ENCODE measurements at regions not wholly inside any gene's neighbourhood (a gene's known extent, or its start where the extent isn't known, plus 50 kb on each side); places are given as distances from the start of the nearest gene placed in this dataset.

DNA sequence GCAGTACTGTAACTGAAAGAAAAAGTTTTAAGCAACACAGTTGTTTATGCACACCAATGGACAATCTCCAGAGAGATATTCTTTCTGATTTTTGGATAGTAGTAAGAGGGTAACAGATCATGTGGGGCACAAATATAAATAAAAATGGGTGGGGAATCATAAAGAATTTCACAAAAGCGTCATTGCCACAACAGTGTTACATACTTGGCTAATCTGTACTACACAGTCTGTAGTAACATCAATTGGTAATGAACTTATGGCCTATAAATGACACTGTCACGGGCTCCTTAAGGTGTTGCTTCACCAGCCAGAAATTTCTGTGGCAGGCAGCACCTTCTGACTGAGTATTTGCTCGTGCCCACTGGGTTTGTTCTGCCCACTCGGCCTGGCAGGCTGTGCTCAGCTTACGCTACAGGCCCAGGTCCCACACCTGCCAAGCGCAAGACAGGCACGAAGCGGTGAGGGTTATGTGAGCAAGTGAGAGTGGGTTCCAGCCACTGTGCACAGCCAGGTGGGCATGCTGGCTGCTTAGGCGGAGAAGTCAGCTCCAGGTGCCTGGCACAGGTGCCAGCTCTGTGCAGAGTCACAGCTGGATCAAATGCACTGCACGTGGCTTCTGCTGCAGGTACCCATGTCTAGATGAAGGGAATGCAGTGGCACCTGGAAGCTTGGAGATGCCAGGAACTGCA, 532.5 kb upstream of the SLC39A10 start:
- Histone ChIP-seq H3K4me3 (ENCODE audit: severe bottlenecking) (no peak overlapping the region), H3K4me1 (ENCODE audit: insufficient read depth, poor library complexity, severe bottlenecking) (no peaks in the 10 kb centered on the region), H3K27me3 (ENCODE audit: insufficient read depth, poor library complexity, severe bottlenecking) (no peaks in the 10 kb centered on the region), H3K27ac (ENCODE audit: poor library complexity, severe bottlenecking) (no peak overlapping the region), H3K9me3 (ENCODE audit: severe bottlenecking) (no peaks in the 10 kb centered on the region), H3K36me3 (ENCODE audit: low read depth) (no peaks in the 10 kb centered on the region)
- ATAC-seq (ENCODE audit: low read depth): no peak
- TF ChIP-seq, protein P1, sequence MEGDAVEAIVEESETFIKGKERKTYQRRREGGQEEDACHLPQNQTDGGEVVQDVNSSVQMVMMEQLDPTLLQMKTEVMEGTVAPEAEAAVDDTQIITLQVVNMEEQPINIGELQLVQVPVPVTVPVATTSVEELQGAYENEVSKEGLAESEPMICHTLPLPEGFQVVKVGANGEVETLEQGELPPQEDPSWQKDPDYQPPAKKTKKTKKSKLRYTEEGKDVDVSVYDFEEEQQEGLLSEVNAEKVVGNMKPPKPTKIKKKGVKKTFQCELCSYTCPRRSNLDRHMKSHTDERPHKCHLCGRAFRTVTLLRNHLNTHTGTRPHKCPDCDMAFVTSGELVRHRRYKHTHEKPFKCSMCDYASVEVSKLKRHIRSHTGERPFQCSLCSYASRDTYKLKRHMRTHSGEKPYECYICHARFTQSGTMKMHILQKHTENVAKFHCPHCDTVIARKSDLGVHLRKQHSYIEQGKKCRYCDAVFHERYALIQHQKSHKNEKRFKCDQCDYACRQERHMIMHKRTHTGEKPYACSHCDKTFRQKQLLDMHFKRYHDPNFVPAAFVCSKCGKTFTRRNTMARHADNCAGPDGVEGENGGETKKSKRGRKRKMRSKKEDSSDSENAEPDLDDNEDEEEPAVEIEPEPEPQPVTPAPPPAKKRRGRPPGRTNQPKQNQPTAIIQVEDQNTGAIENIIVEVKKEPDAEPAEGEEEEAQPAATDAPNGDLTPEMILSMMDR (IDR thresholded peaks at IDR 0.05; ENCODE audit: poor library complexity, severe bottlenecking): no peak
- DNase-seq (ENCODE audit: low spot score): no peak

DNA sequence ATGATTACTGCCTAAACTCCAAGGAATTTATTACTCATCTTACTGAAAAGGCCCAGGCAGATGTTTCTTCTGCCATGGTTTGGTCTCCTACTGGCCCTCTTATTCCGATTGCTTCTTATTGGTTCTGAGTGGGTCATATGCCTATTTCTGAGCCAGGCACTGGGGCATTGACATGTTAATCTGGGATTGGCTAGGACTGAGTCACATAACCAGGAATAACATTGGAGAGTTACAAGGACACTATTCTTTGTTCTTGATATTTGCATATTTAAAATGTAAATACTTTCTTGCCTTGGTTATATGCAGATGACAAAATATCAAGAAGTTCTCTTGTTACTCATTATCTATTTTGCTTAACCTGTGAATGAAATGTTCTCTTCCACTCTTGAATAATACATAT, 534.4 kb upstream of the SLC39A10 start:
- ATAC-seq (ENCODE audit: low read depth): no peak
- H3K9me3 ChIP-seq (ENCODE audit: severe bottlenecking): no peaks in the 10 kb centered on the region
- H3K4me1 ChIP-seq (ENCODE audit: insufficient read depth, poor library complexity, severe bottlenecking): no peaks in the 10 kb centered on the region
- no peaks in the 10 kb centered on the region for H3K27me3 ChIP-seq (ENCODE audit: insufficient read depth, poor library complexity, severe bottlenecking)
- no peak overlapping the region for H3K4me3 ChIP-seq (ENCODE audit: severe bottlenecking)
- H3K36me3 ChIP-seq (ENCODE audit: low read depth): no peaks in the 10 kb centered on the region
- TF ChIP-seq, protein P1 (IDR thresholded peaks at IDR 0.05; ENCODE audit: poor library complexity, severe bottlenecking): no peak
- H3K27ac ChIP-seq (ENCODE audit: poor library complexity, severe bottlenecking): no peak overlapping the region
- DNase-seq (ENCODE audit: low spot score): no peak

DNA sequence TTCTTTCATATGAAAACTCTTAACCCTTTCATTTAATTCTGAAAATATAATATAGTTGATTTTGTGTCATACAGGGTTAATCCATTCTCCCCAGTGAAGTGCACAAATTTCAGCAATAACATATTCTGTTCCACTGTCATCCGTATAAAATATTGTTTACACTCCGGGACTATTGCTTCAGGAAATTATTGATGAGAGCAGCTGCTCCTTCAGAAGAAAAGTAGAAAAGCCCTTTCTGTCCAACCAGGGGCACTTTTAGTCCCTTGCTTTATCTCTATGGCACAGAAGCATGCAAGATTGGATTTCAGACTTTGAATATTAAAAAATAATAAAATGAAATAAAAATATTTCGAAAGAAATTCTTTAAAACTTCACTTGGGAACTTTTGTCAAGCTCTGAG, 535.7 kb upstream of the SLC39A10 start:
- no peaks in the 10 kb centered on the region for H3K36me3 ChIP-seq (ENCODE audit: low read depth)
- TF ChIP-seq, protein P1 (IDR thresholded peaks at IDR 0.05; ENCODE audit: poor library complexity, severe bottlenecking): no peak
- H3K4me3 ChIP-seq (ENCODE audit: severe bottlenecking): no peak overlapping the region
- DNase-seq (ENCODE audit: low spot score): no peak
- no peaks in the 10 kb centered on the region for H3K9me3 ChIP-seq (ENCODE audit: severe bottlenecking)
- no peak for ATAC-seq (ENCODE audit: low read depth)
- no peaks in the 10 kb centered on the region for H3K4me1 ChIP-seq (ENCODE audit: insufficient read depth, poor library complexity, severe bottlenecking)
- no peak overlapping the region for H3K27ac ChIP-seq (ENCODE audit: poor library complexity, severe bottlenecking)
- no peaks in the 10 kb centered on the region for H3K27me3 ChIP-seq (ENCODE audit: insufficient read depth, poor library complexity, severe bottlenecking)

DNA sequence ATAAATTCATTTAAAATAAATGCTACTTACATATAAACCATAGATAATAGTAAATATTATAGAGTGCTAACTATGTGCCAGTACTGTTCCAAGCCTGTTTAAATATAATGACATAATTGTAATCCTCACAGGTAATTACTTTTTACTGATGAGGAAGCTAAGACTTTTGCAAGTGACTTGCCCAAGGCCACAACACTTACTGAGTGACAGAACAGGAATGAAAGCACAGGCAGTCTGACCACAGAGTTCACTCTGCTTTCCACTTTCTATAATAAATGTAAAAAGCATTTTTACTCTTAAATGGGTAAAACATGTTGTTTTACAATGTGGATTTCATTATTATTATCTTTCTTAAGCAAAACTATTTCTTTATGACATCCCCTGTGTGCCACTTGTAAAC, 537.8 kb upstream of the SLC39A10 start:
- H3K4me3 ChIP-seq (ENCODE audit: severe bottlenecking): no peak overlapping the region
- DNase-seq (ENCODE audit: low spot score): no peak
- no peaks in the 10 kb centered on the region for H3K9me3 ChIP-seq (ENCODE audit: severe bottlenecking)
- TF ChIP-seq, protein P1 (IDR thresholded peaks at IDR 0.05; ENCODE audit: poor library complexity, severe bottlenecking): no peak
- no peaks in the 10 kb centered on the region for H3K4me1 ChIP-seq (ENCODE audit: insufficient read depth, poor library complexity, severe bottlenecking)
- ATAC-seq (ENCODE audit: low read depth): no peak
- no peaks in the 10 kb centered on the region for H3K27me3 ChIP-seq (ENCODE audit: insufficient read depth, poor library complexity, severe bottlenecking)
- H3K36me3 ChIP-seq (ENCODE audit: low read depth): no peaks in the 10 kb centered on the region
- H3K27ac ChIP-seq (ENCODE audit: poor library complexity, severe bottlenecking): no peak overlapping the region

DNA sequence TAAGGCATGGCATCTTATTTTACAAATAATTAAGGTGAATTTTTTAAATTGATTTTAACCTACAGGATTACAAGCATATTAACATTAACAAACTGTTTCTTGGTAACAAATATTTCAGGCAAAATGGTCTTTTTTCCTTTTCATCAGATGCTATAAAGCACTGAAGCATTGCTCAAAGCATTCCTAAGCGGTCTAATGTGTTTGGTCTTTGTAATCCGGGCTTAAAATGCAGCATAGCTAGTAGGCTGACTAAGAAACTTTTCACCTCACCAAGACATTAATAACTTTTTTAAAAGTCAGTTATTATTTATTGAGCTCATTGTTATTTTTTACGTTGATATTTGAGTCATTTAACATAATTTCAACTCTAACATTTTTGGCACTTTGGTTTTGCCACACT, 538.8 kb upstream of the SLC39A10 start:
- no peak for ATAC-seq (ENCODE audit: low read depth)
- H3K27me3 ChIP-seq (ENCODE audit: insufficient read depth, poor library complexity, severe bottlenecking): no peaks in the 10 kb centered on the region
- H3K4me3 ChIP-seq (ENCODE audit: severe bottlenecking): no peak overlapping the region
- no peak for DNase-seq (ENCODE audit: low spot score)
- no peaks in the 10 kb centered on the region for H3K36me3 ChIP-seq (ENCODE audit: low read depth)
- H3K27ac ChIP-seq (ENCODE audit: poor library complexity, severe bottlenecking): no peak overlapping the region
- H3K4me1 ChIP-seq (ENCODE audit: insufficient read depth, poor library complexity, severe bottlenecking): no peaks in the 10 kb centered on the region
- TF ChIP-seq, protein P1 (IDR thresholded peaks at IDR 0.05; ENCODE audit: poor library complexity, severe bottlenecking): no peak
- no peaks in the 10 kb centered on the region for H3K9me3 ChIP-seq (ENCODE audit: severe bottlenecking)
